ENCODE measurements at regions not wholly inside any gene's neighbourhood (a gene's known extent, or its start where the extent isn't known, plus 50 kb on each side); places are given as distances from the start of the nearest gene placed in this dataset.

GRCh38 chr12:46678426-46678825, 147.4 kb downstream of the SLC38A4 start:
- no peaks in the 10 kb centered on the region for H3K9me1 ChIP-seq (replicated peaks; ENCODE audit: control insufficient read depth, extremely low read depth, insufficient read depth, low read length)
- H3K4me3 ChIP-seq (replicated peaks in 1 of 3; ENCODE audit: insufficient read depth in 1 of 3, low read depth in 1 of 3, low read length in 3 of 3), result no peak overlapping the region
- DNase-seq (ENCODE audit: low read depth, low spot score) (no peak), FAIRE-seq (no peak)
- TF ChIP-seq CTCF (IDR thresholded peaks at IDR 0.05; ENCODE audit: extremely low read depth in 1 of 2, insufficient read depth in 1 of 2, low read depth in 1 of 2, low read length in 2 of 2) (no peak), FOS (IDR thresholded peaks at IDR 0.05; ENCODE audit: borderline replicate concordance, insufficient read depth, low read length) (no peak), POLR2A (IDR thresholded peaks at IDR 0.05; ENCODE audit: low read depth, low read length) (no peak)
- ChIA-PET CTCF (interaction anchor here (1.0 to 1.6 kb wide), 2 partner anchors 12 to 343 kb away, joined by 3 read pairs; no protein-coding TSS in a partner anchor), POLR2A (no interaction called here)
- no peaks in the 10 kb centered on the region for H4K20me1 ChIP-seq (replicated peaks; ENCODE audit: control insufficient read depth, extremely low read depth, insufficient read depth, low read length)
- no TSS peak for BruUV-seq (replicated peaks)
- H2AFZ ChIP-seq (ENCODE audit: low read depth, low read length), result no peak overlapping the region
- no peaks in the 10 kb centered on the region for H3K79me2 ChIP-seq (ENCODE audit: control insufficient read depth, insufficient read depth, low read length)
- H3K4me2 ChIP-seq (ENCODE audit: insufficient read depth, low read length), result no peak overlapping the region
- no peaks in the 10 kb centered on the region for H3K9me3 ChIP-seq (replicated peaks; ENCODE audit: control insufficient read depth, insufficient read depth, low read length)
- intact Hi-C loops (cut with micrococcal nuclease) (loop anchor here (10.0 kb wide), 1 partner anchor 554 kb away; no protein-coding TSS in a partner anchor), dilution Hi-C loops (cut with MboI; ENCODE audit: extremely low pct_ligation_motif_present, low sequenced_read_pairs) (no loop called here)
- H3K27me3 ChIP-seq (ENCODE audit: control insufficient read depth in 2 of 2, insufficient read depth in 2 of 2, low read length in 2 of 2), result no peaks in the 10 kb centered on the region
- H3K9ac ChIP-seq (replicated peaks; ENCODE audit: extremely low read depth, insufficient read depth, low read length), result no peak overlapping the region
- H3K36me3 ChIP-seq (ENCODE audit: control insufficient read depth in 2 of 2, extremely low read depth in 1 of 2, insufficient read depth in 2 of 2, low read length in 2 of 2), result no peaks in the 10 kb centered on the region
- no peaks in the 10 kb centered on the region for H3K4me1 ChIP-seq (ENCODE audit: control insufficient read depth, extremely low read depth, insufficient read depth, low read length)
- no peak overlapping the region for H3K27ac ChIP-seq (ENCODE audit: insufficient read depth, low read depth, low read length)

- no peaks in the 10 kb centered on the region for H3K9me3 ChIP-seq (replicated peaks; ENCODE audit: control insufficient read depth, insufficient read depth, low read length)
- H3K9ac ChIP-seq (replicated peaks; ENCODE audit: extremely low read depth, insufficient read depth, low read length), result no peak overlapping the region
- no peak overlapping the region for H3K4me2 ChIP-seq (ENCODE audit: insufficient read depth, low read length)
- ChIA-PET POLR2A (no interaction called here), CTCF (interaction anchor here (0.6 to 4.9 kb wide), 6 partner anchors 306 to 607 kb away, joined by 3 to 37 read pairs (median 6); no protein-coding TSS in a partner anchor)
- no peaks in the 10 kb centered on the region for H3K4me1 ChIP-seq (ENCODE audit: control insufficient read depth, extremely low read depth, insufficient read depth, low read length)
- no peak overlapping the region for H2AFZ ChIP-seq (ENCODE audit: low read depth, low read length)
- no peak overlapping the region for H3K4me3 ChIP-seq (replicated peaks in 1 of 3; ENCODE audit: insufficient read depth in 1 of 3, low read depth in 1 of 3, low read length in 3 of 3)
- DNase-seq (ENCODE audit: low read depth, low spot score) (peak; percentile 41), FAIRE-seq (peak; percentile 15)
- dilution Hi-C loops (cut with MboI; ENCODE audit: extremely low pct_ligation_motif_present, low sequenced_read_pairs), result no loop called here
- TF ChIP-seq EZH2 (IDR thresholded peaks at IDR 0.05; ENCODE audit: borderline replicate concordance, low read depth, low read length, severe bottlenecking) (no peak), POLR2A (IDR thresholded peaks at IDR 0.05; ENCODE audit: low read depth, low read length) (no peak), CTCF (IDR thresholded peaks at IDR 0.05; ENCODE audit: extremely low read depth in 1 of 2, insufficient read depth in 1 of 2, low read depth in 1 of 2, low read length in 2 of 2) (peak in 1 of 2 donors; percentile 19)
- intact Hi-C loops (cut with micrococcal nuclease), result loop anchor here (1.0 to 10.0 kb wide), 4 partner anchors 335 to 553 kb away; no protein-coding TSS in a partner anchor
- no TSS peak for BruUV-seq (replicated peaks)
- H3K36me3 ChIP-seq (ENCODE audit: control insufficient read depth in 2 of 2, extremely low read depth in 1 of 2, insufficient read depth in 2 of 2, low read length in 2 of 2), result no peaks in the 10 kb centered on the region
- no peaks in the 10 kb centered on the region for H3K79me2 ChIP-seq (ENCODE audit: control insufficient read depth, insufficient read depth, low read length)
- no peaks in the 10 kb centered on the region for H4K20me1 ChIP-seq (replicated peaks; ENCODE audit: control insufficient read depth, extremely low read depth, insufficient read depth, low read length)
- no peaks in the 10 kb centered on the region for H3K9me1 ChIP-seq (replicated peaks; ENCODE audit: control insufficient read depth, extremely low read depth, insufficient read depth, low read length)
- H3K27ac ChIP-seq (ENCODE audit: insufficient read depth, low read depth, low read length), result no peak overlapping the region
- H3K27me3 ChIP-seq (ENCODE audit: control insufficient read depth in 2 of 2, insufficient read depth in 2 of 2, low read length in 2 of 2), result no peaks in the 10 kb centered on the region
Measured at GRCh38 chr12:46677749-46678148, 148.0 kb downstream of the SLC38A4 start.

Data from endothelial cell of umbilical vein (primary cell).